ENCODE measurements at regions not wholly inside any gene's neighbourhood (a gene's known extent, or its start where the extent isn't known, plus 50 kb on each side); places are given as distances from the start of the nearest gene placed in this dataset.

DNA sequence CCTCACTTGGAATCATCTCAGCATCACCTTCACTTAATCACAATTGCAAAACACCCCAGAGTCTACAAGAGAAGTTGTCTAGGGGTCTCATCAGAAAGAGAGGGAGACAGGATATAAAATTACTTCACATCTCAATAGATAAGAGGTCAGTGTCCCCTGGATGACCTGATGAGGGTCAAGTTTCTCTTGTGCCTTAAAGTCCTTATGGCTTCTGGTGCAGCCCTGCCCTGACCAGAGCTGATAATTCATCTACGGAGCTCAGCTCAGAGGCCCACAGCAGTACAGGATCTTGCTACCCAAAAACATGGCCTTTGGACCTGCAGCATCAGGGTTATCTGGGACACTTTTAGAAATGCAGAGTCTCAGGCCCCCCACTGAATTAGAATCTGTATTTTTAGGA, 111.1 kb upstream of the GLI3 start:
- H3K4me3 ChIP-seq (replicated peaks in 1 of 3; ENCODE audit: insufficient read depth in 1 of 3, low read depth in 1 of 3, low read length in 3 of 3) = no peak overlapping the region
- H3K9me1 ChIP-seq (replicated peaks; ENCODE audit: control insufficient read depth, extremely low read depth, insufficient read depth, low read length) = no peaks in the 10 kb centered on the region
- intact Hi-C loops (cut with micrococcal nuclease) (no loop called here), dilution Hi-C loops (cut with MboI; ENCODE audit: extremely low pct_ligation_motif_present, low sequenced_read_pairs) (no loop called here)
- CTCF ChIA-PET = no interaction called here
- peaks cover 0 to 2% of the 10 kb centered on the region in 2 experiments for H3K27me3 ChIP-seq (ENCODE audit: control insufficient read depth in 2 of 2, insufficient read depth in 2 of 2, low read length in 2 of 2)
- H3K4me2 ChIP-seq (ENCODE audit: insufficient read depth, low read length) = no peak overlapping the region
- no peak overlapping the region for H3K9ac ChIP-seq (replicated peaks; ENCODE audit: extremely low read depth, insufficient read depth, low read length)
- no peak overlapping the region for H2AFZ ChIP-seq (ENCODE audit: low read depth, low read length)
- H3K9me3 ChIP-seq (replicated peaks; ENCODE audit: control insufficient read depth, insufficient read depth, low read length) = no peaks in the 10 kb centered on the region
- FAIRE-seq = no peak
- BruUV-seq (replicated peaks) = no TSS peak
- POLR2A ChIA-PET = no interaction called here
- no peaks in the 10 kb centered on the region for H3K4me1 ChIP-seq (ENCODE audit: control insufficient read depth, extremely low read depth, insufficient read depth, low read length)
- no peak for DNase-seq (ENCODE audit: low read depth, low spot score)
- H3K27ac ChIP-seq (ENCODE audit: insufficient read depth, low read depth, low read length) = no peak overlapping the region
- no peaks in the 10 kb centered on the region for H4K20me1 ChIP-seq (replicated peaks; ENCODE audit: control insufficient read depth, extremely low read depth, insufficient read depth, low read length)
- H3K36me3 ChIP-seq (ENCODE audit: control insufficient read depth in 2 of 2, extremely low read depth in 1 of 2, insufficient read depth in 2 of 2, low read length in 2 of 2) = no peaks in the 10 kb centered on the region
- no peak for TF ChIP-seq POLR2A (IDR thresholded peaks at IDR 0.05; ENCODE audit: low read depth, low read length)
- no peak for TF ChIP-seq GATA2 (IDR thresholded peaks at IDR 0.05; ENCODE audit: insufficient read depth, insufficient read length, low read depth, low read length)
- TF ChIP-seq JUN (IDR thresholded peaks at IDR 0.05; ENCODE audit: borderline replicate concordance, insufficient read depth, insufficient read length, low read depth) = no peak
- H3K79me2 ChIP-seq (ENCODE audit: control insufficient read depth, insufficient read depth, low read length) = no peaks in the 10 kb centered on the region

DNA sequence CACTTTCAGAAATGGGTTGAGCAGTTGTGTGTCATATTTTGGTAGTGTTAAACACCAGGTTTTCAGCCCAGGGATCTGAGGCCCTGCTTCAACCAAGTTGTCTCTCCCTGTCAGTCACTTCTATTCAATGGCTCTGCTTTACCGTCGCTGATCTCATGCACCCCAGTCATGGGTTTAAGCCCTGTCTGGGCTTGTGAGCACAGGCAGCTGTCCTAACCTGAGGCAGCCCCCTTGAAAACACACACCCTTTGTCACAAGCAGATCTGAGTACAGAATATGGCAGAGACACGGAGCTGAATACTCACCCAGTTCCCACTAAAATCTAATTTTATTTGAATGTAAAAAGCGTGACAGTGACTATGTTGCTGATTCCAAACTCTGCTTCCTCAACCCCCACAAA, 110.6 kb upstream of the GLI3 start:
- Histone ChIP-seq H2AFZ (ENCODE audit: low read depth, low read length) (no peak overlapping the region), H3K9me3 (replicated peaks; ENCODE audit: control insufficient read depth, insufficient read depth, low read length) (no peaks in the 10 kb centered on the region), H3K4me1 (ENCODE audit: control insufficient read depth, extremely low read depth, insufficient read depth, low read length) (no peaks in the 10 kb centered on the region), H3K9me1 (replicated peaks; ENCODE audit: control insufficient read depth, extremely low read depth, insufficient read depth, low read length) (no peaks in the 10 kb centered on the region), H3K4me2 (ENCODE audit: insufficient read depth, low read length) (no peak overlapping the region), H3K27ac (ENCODE audit: insufficient read depth, low read depth, low read length) (no peak overlapping the region), H3K79me2 (ENCODE audit: control insufficient read depth, insufficient read depth, low read length) (no peaks in the 10 kb centered on the region), H4K20me1 (replicated peaks; ENCODE audit: control insufficient read depth, extremely low read depth, insufficient read depth, low read length) (no peaks in the 10 kb centered on the region), H3K36me3 (ENCODE audit: control insufficient read depth in 2 of 2, extremely low read depth in 1 of 2, insufficient read depth in 2 of 2, low read length in 2 of 2) (no peaks in the 10 kb centered on the region), H3K9ac (replicated peaks; ENCODE audit: extremely low read depth, insufficient read depth, low read length) (no peak overlapping the region), H3K4me3 (replicated peaks in 1 of 3; ENCODE audit: insufficient read depth in 1 of 3, low read depth in 1 of 3, low read length in 3 of 3) (no peak overlapping the region), H3K27me3 (ENCODE audit: control insufficient read depth in 2 of 2, insufficient read depth in 2 of 2, low read length in 2 of 2) (peaks cover 0 to 2% of the 10 kb centered on the region in 2 experiments)
- FAIRE-seq (no peak), DNase-seq (ENCODE audit: low read depth, low spot score) (no peak)
- dilution Hi-C loops (cut with MboI; ENCODE audit: extremely low pct_ligation_motif_present, low sequenced_read_pairs) = no loop called here
- intact Hi-C loops (cut with micrococcal nuclease) = no loop called here
- ChIA-PET POLR2A (no interaction called here), CTCF (no interaction called here)
- TF ChIP-seq POLR2A (IDR thresholded peaks at IDR 0.05; ENCODE audit: low read depth, low read length) (no peak), CTCF (IDR thresholded peaks at IDR 0.05; ENCODE audit: extremely low read depth in 1 of 2, insufficient read depth in 1 of 2, low read depth in 1 of 2, low read length in 2 of 2) (no peak), FOS (IDR thresholded peaks at IDR 0.05; ENCODE audit: borderline replicate concordance, insufficient read depth, low read length) (no peak), MYC (IDR thresholded peaks at IDR 0.05; ENCODE audit: low read depth, low read length) (no peak), POLR2AphosphoS5 (IDR thresholded peaks at IDR 0.05; ENCODE audit: insufficient read depth, low read depth, low read length) (no peak), GATA2 (IDR thresholded peaks at IDR 0.05; ENCODE audit: insufficient read depth, insufficient read length, low read depth, low read length) (no peak), JUN (IDR thresholded peaks at IDR 0.05; ENCODE audit: borderline replicate concordance, insufficient read depth, insufficient read length, low read depth) (no peak), EZH2 (IDR thresholded peaks at IDR 0.05; ENCODE audit: borderline replicate concordance, low read depth, low read length, severe bottlenecking) (no peak)
- TF ChIP-seq, protein P1, sequence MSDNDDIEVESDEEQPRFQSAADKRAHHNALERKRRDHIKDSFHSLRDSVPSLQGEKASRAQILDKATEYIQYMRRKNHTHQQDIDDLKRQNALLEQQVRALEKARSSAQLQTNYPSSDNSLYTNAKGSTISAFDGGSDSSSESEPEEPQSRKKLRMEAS (IDR thresholded peaks at IDR 0.05; ENCODE audit: insufficient read depth, insufficient read length) = no peak
- no TSS peak for BruUV-seq (replicated peaks)
